ENCODE measurements at regions not wholly inside any gene's neighbourhood (a gene's known extent, or its start where the extent isn't known, plus 50 kb on each side); places are given as distances from the start of the nearest gene placed in this dataset.

DNA sequence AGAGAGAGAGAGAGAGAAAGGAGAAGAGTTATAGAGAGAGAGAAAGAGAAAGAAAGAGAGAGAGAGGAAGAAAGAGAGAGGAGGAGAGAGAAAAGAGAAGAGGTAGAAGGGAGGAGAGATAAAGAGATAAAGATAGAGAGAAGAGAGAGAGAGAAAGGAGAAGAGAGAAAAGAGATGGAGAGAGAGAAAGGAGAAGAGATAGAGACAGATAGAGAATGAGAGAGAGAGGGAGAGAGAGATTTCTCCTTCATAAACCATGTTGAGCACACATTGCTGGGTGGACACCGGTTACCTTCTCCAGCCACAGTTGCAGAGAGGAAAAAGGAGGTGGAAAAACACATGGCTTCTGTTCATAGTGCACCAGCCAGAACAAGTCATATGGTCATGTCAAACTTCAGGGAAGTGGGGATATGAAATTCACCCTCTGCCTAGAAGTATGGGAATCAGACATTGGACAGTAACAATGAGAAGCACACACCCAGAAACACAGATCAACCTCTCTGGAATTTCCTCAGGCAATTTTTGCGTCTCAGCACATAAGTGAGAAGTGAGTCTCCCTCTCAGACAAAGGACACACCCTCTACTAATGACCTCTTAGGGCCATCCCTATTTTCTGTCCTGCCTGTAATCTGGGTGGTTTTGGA is 172.5 kb upstream of the SVIL start:
- Histone ChIP-seq H2AFZ (ENCODE audit: low read depth, low read length) (peak overlapping the region; percentile 43), H3K9me3 (replicated peaks; ENCODE audit: control insufficient read depth, insufficient read depth, low read length) (no peaks in the 10 kb centered on the region), H3K4me2 (ENCODE audit: insufficient read depth, low read length) (no peak overlapping the region), H3K9me1 (replicated peaks; ENCODE audit: control insufficient read depth, extremely low read depth, insufficient read depth, low read length) (no peaks in the 10 kb centered on the region), H3K27ac (ENCODE audit: insufficient read depth, low read depth, low read length) (no peak overlapping the region), H3K4me1 (ENCODE audit: control insufficient read depth, extremely low read depth, insufficient read depth, low read length) (peaks cover 57% of the 10 kb centered on the region), H3K9ac (replicated peaks; ENCODE audit: extremely low read depth, insufficient read depth, low read length) (no peak overlapping the region), H3K79me2 (ENCODE audit: control insufficient read depth, insufficient read depth, low read length) (no peaks in the 10 kb centered on the region), H3K36me3 (ENCODE audit: control insufficient read depth in 2 of 2, extremely low read depth in 1 of 2, insufficient read depth in 2 of 2, low read length in 2 of 2) (no peaks in the 10 kb centered on the region), H4K20me1 (replicated peaks; ENCODE audit: control insufficient read depth, extremely low read depth, insufficient read depth, low read length) (no peaks in the 10 kb centered on the region), H3K4me3 (replicated peaks in 1 of 3; ENCODE audit: insufficient read depth in 1 of 3, low read depth in 1 of 3, low read length in 3 of 3) (no peak overlapping the region), H3K27me3 (ENCODE audit: control insufficient read depth in 2 of 2, insufficient read depth in 2 of 2, low read length in 2 of 2) (no peaks in the 10 kb centered on the region)
- TF ChIP-seq FOS (IDR thresholded peaks at IDR 0.05; ENCODE audit: borderline replicate concordance, insufficient read depth, low read length) (peak; percentile 42), EZH2 (IDR thresholded peaks at IDR 0.05; ENCODE audit: borderline replicate concordance, low read depth, low read length, severe bottlenecking) (no peak)
- peak; percentile 74 for DNase-seq (ENCODE audit: low read depth, low spot score)
- dilution Hi-C loops (cut with MboI; ENCODE audit: extremely low pct_ligation_motif_present, low sequenced_read_pairs), result no loop called here
- FAIRE-seq, result peak; percentile 84
- ChIA-PET CTCF (no interaction called here), POLR2A (no interaction called here)
- intact Hi-C loops (cut with micrococcal nuclease), result no loop called here
- no TSS peak for BruUV-seq (replicated peaks)

DNA sequence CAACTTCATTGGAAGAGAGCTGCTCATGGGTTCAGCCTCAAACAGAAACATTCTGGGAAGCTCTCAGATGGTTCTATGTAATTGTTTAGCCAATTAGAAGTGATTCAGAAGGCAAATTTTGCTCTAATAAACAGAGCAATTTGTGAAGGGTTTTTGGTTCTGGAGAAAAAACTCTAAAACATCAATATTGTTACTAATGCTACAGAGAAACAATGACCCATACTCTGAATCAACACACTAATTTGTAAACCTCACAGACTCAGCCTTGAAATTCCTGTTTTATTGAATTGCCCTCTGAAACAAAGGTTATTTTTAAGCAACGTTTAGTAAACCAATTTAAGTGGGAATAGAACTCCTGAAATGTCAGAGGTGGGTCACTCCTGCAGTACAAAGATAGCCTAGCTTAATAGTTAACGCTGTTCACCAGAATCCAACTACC is 171.6 kb upstream of the SVIL start:
- intact Hi-C loops (cut with micrococcal nuclease) (no loop called here), dilution Hi-C loops (cut with MboI; ENCODE audit: extremely low pct_ligation_motif_present, low sequenced_read_pairs) (no loop called here)
- no peaks in the 10 kb centered on the region for H3K27me3 ChIP-seq (ENCODE audit: control insufficient read depth in 2 of 2, insufficient read depth in 2 of 2, low read length in 2 of 2)
- H3K36me3 ChIP-seq (ENCODE audit: control insufficient read depth in 2 of 2, extremely low read depth in 1 of 2, insufficient read depth in 2 of 2, low read length in 2 of 2), result no peaks in the 10 kb centered on the region
- peak overlapping the region; percentile 7 for H2AFZ ChIP-seq (ENCODE audit: low read depth, low read length)
- no peaks in the 10 kb centered on the region for H3K9me1 ChIP-seq (replicated peaks; ENCODE audit: control insufficient read depth, extremely low read depth, insufficient read depth, low read length)
- no peaks in the 10 kb centered on the region for H3K79me2 ChIP-seq (ENCODE audit: control insufficient read depth, insufficient read depth, low read length)
- peak; percentile 12 for DNase-seq (ENCODE audit: low read depth, low spot score)
- POLR2A ChIA-PET, result no interaction called here
- H3K4me1 ChIP-seq (ENCODE audit: control insufficient read depth, extremely low read depth, insufficient read depth, low read length), result peaks cover 48% of the 10 kb centered on the region
- FAIRE-seq, result no peak
- no peak overlapping the region for H3K4me2 ChIP-seq (ENCODE audit: insufficient read depth, low read length)
- TF ChIP-seq EZH2 (IDR thresholded peaks at IDR 0.05; ENCODE audit: borderline replicate concordance, low read depth, low read length, severe bottlenecking) (no peak), JUN (IDR thresholded peaks at IDR 0.05; ENCODE audit: borderline replicate concordance, insufficient read depth, insufficient read length, low read depth) (no peak), GATA2 (IDR thresholded peaks at IDR 0.05; ENCODE audit: insufficient read depth, insufficient read length, low read depth, low read length) (no peak), FOS (IDR thresholded peaks at IDR 0.05; ENCODE audit: borderline replicate concordance, insufficient read depth, low read length) (no peak)
- TF ChIP-seq, protein P1, sequence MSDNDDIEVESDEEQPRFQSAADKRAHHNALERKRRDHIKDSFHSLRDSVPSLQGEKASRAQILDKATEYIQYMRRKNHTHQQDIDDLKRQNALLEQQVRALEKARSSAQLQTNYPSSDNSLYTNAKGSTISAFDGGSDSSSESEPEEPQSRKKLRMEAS (IDR thresholded peaks at IDR 0.05; ENCODE audit: insufficient read depth, insufficient read length), result no peak
- no peak overlapping the region for H3K9ac ChIP-seq (replicated peaks; ENCODE audit: extremely low read depth, insufficient read depth, low read length)
- BruUV-seq (replicated peaks), result no TSS peak
- no peaks in the 10 kb centered on the region for H4K20me1 ChIP-seq (replicated peaks; ENCODE audit: control insufficient read depth, extremely low read depth, insufficient read depth, low read length)
- no peaks in the 10 kb centered on the region for H3K9me3 ChIP-seq (replicated peaks; ENCODE audit: control insufficient read depth, insufficient read depth, low read length)
- no peak overlapping the region for H3K27ac ChIP-seq (ENCODE audit: insufficient read depth, low read depth, low read length)
- CTCF ChIA-PET, result no interaction called here
- H3K4me3 ChIP-seq (replicated peaks in 1 of 3; ENCODE audit: insufficient read depth in 1 of 3, low read depth in 1 of 3, low read length in 3 of 3), result no peak overlapping the region

Measured in endothelial cell of umbilical vein (primary cell).